NOMO-1 (cell line): ENCODE measurements at regions not wholly inside any gene's neighbourhood (a gene's known extent, or its start where the extent isn't known, plus 50 kb on each side); places are given as distances from the start of the nearest gene placed in this dataset.
"Not testable (repeated sequence)": the region's sequence is repeated elsewhere in the genome, so short reads cannot be mapped to it uniquely, and the experiment has no call there.

ENCODE experiments used
- DNase-seq, 2 experiments: peaks; one replicate each; lab custom pipeline; 2025; ENCODE audit not compliant: unreplicated experiment in 2 of 2; lab: John Stamatoyannopoulos, UW

- no peak for DNase-seq
Measured at GRCh38 chr4:114236171-114236769, 256.8 kb upstream of the ARSJ start.

- DNase-seq = no peak
Measured at GRCh38 chr4:114237997-114238396, 258.6 kb upstream of the ARSJ start.

- no peak for DNase-seq
Measured at GRCh38 chr4:114249561-114249960, 270.1 kb upstream of the ARSJ start.

- DNase-seq = no peak
Measured at GRCh38 chr4:114249976-114250375, 270.5 kb upstream of the ARSJ start.

- no peak for DNase-seq
Measured at GRCh38 chr4:114250439-114250891, 271.0 kb upstream of the ARSJ start.

GRCh38 chr4:114251020-114251419 is 271.6 kb upstream of the ARSJ start:
- DNase-seq = no peak

- DNase-seq = no peak
Measured at GRCh38 chr4:114252499-114252898, 273.1 kb upstream of the ARSJ start.

- no peak for DNase-seq
Measured at GRCh38 chr4:114257501-114257900, 278.1 kb upstream of the ARSJ start.

GRCh38 chr4:114262421-114262820 is 283.0 kb upstream of the ARSJ start:
- DNase-seq = not testable (repeated sequence)

GRCh38 chr4:114263233-114263632 is 283.8 kb upstream of the ARSJ start:
- no peak for DNase-seq

GRCh38 chr4:114264452-114264851 is 285.0 kb upstream of the ARSJ start:
- DNase-seq = no peak

GRCh38 chr4:114264877-114265291 is 285.4 kb upstream of the ARSJ start:
- DNase-seq = no peak

- no peak for DNase-seq
Measured at GRCh38 chr4:114265342-114265741, 285.9 kb upstream of the ARSJ start.

- DNase-seq = no peak
Measured at GRCh38 chr4:114267976-114268375, 288.5 kb upstream of the ARSJ start.

- DNase-seq = no peak
Measured at GRCh38 chr4:114271031-114271430, 291.6 kb upstream of the ARSJ start.

GRCh38 chr4:114272226-114272625 is 292.8 kb upstream of the ARSJ start:
- no peak for DNase-seq

- DNase-seq = peak; percentile 58 to 82
Measured at GRCh38 chr4:114273238-114273637, 293.8 kb upstream of the ARSJ start.

- no peak for DNase-seq
Measured at GRCh38 chr4:114277690-114278089, 298.2 kb upstream of the ARSJ start.

GRCh38 chr4:114279066-114279465 is 299.6 kb upstream of the ARSJ start:
- no peak for DNase-seq

- DNase-seq = no peak
Measured at GRCh38 chr4:114279711-114280110, 300.3 kb upstream of the ARSJ start.

- no peak for DNase-seq
Measured at GRCh38 chr4:114280645-114281044, 301.2 kb upstream of the ARSJ start.

GRCh38 chr4:114281164-114281960 is 301.9 kb upstream of the ARSJ start:
- no peak for DNase-seq
